HPDE6-E6E7 (cell line): ENCODE measurements at regions not wholly inside any gene's neighbourhood (a gene's known extent, or its start where the extent isn't known, plus 50 kb on each side); places are given as distances from the start of the nearest gene placed in this dataset.
A peak's percentile ranks its signal among the peaks of the same experiment; 100 is the strongest.

Source experiments
- DNase-seq: peaks from one replicate; pipeline ENCODE4 v3.0.0; 2011; ENCODE audit warnings: missing footprints; ENCODE audit errors: extremely low spot score

DNA sequence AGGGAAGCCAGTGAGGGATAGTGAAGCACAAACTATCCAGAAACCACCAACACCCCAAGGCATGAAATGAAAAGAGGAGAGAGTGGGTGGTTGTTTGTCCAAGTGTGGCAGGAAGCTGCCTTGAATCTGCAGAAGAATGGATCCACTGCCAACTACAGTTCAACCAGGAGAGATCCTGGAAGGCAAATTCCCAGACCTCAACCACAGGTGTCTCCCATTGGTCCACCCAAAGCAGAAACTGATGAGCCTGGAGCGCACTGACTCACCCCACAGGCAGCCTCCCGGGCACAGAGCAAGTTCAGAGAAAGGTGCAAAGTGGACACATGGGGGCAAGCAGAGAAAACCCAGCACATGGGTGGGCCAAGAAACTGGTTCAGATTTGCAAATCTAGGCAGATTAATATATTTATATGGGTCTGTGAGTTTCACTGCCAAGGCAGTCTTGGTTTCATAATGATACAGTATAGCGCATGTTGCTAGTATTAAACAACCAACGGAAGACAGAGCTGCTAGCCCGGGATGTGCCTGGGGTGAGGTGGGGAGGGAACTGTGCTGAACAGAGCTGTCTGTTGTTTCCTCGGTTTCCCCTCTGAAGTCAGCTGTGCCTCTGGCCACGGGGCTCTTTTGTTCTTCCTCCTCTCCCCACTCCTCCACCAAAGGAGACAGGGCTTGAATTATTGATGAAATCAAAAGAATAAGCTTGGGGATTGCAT lies 416.2 kb upstream of the CCDC196 start:
- DNase-seq: no peak

DNA sequence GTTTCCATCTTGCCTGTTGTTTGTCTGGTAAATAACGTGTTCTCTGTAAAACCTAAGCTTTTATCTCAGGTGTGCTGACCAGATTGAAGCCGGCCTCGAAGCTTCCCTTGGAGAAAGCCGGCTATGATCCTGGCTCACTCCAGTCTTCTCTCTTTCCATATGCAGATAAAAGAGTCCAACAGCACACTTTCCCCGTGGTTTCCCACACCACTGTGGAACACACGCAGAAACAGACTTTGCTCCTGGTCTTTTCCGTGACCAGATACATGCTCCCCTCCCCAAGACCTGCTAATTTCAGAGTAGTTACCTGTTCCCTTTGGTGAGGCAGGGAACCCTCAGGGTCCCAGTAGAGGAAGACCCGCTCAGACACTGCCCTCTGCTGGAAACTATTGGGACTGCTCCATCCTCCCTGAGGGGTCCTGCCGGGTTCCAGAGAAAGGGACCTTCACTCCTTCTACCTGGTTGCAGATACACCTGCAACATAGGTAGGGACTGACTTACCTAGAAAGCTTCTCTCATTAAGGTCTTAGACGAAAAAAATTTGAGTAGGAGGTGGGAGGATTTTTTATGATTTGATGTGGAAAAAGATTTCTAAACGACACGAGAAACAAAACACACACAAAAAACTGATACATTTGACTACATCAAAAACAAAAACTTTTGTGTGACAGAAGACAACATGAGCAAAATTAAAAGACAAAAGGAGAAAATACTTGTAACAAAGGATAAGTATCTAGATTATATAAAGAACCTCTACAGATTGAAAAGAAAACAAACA lies 415.4 kb upstream of the CCDC196 start:
- peak; percentile 34 for DNase-seq

DNA sequence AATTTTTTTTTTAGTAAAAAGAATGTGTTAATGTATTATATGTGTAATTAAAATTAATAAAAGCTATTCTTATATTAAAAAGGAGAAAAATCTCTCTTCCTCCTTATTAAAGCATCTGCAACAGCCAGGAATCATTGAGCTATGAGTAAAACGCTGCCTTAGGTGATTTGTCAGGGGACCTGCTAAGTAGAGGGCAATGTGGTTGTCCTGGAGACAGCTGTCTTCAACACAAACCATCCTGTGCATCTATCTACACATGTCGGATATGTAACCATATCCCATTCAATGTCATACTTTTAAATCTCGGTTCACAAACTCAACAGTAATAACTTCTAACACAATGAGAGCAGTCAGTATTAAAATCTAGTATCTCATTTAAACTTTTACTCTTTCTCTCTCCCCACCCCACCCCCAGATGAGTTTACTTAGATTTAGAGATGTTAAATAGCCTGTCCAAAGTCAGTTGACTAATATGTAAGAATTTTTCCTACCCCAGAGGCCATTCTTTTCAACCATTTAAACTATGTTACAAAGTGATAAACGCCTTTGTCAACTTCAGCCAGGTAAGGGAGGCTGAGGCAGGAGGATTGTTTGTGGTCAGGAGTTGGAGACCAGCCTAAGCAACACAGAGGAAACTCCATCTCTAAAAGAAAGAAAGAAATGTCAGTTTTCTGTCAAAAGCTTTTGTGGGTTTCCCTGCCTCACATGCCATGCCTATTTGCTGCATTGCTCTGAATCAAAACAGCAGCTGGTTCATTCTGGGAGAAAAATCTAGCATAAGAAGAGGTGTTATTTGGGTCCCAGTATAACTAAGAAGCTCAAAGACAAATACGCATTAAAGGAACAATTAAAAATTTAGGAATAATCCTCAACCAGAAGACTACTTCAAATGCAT lies 413.7 kb upstream of the CCDC196 start:
- DNase-seq: no peak

DNA sequence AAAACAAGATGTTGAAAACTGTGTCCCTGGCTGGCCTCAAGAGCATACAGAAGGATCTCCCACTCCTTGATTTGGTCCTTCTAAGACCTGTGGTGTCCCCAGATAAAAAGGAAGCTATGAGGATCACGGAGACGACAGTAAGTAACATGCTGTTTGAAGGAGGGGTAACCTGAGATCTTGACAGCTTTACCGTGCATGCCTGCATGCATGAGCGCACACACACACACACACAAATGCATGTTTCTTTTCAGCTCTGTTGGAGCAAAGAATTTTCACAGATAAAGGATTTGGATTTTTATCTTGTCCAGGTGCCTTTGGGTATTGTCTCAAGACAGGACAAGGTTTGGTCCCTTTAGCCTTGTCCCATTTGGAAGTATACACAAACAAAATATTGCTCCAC lies 411.6 kb upstream of the CCDC196 start:
- no peak for DNase-seq

DNA sequence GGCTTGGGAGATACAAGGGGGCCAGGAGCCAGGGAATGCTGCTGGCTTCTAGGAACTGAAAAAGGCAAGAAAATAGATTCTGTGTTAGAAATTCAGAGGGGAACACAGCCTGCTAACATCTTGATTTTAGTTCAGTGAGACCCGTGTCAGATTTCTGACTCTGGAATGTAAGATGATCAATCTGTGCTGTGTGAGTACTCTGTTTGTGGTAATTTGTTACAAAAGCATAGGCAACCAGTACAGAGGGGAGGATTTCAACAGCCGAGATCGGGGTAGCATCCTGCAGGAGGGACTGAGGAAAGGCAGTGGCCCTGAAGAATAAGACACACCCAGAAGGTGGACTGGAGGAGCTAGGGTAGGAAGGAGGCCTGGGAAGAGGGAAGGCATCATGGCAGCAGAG lies 410.0 kb upstream of the CCDC196 start:
- DNase-seq: no peak

DNA sequence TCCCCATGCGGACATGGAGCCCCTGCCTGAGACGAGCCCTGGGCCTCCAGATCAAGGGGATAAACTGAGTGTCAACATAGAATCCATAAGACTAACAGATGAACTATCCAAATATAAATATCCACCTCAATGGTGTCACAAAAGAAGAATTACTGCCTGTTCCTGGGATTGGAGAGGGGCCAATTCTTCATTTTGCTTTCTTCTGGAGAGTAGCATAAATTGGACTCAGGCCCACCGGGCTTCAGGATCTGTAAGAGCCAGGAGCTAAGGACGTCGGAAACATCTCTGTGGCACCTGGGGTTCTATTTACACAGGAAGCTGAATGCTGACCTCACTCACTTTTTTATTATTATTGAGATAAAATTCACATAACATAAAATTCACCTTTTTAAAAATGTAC lies 408.2 kb upstream of the CCDC196 start:
- DNase-seq: no peak

DNA sequence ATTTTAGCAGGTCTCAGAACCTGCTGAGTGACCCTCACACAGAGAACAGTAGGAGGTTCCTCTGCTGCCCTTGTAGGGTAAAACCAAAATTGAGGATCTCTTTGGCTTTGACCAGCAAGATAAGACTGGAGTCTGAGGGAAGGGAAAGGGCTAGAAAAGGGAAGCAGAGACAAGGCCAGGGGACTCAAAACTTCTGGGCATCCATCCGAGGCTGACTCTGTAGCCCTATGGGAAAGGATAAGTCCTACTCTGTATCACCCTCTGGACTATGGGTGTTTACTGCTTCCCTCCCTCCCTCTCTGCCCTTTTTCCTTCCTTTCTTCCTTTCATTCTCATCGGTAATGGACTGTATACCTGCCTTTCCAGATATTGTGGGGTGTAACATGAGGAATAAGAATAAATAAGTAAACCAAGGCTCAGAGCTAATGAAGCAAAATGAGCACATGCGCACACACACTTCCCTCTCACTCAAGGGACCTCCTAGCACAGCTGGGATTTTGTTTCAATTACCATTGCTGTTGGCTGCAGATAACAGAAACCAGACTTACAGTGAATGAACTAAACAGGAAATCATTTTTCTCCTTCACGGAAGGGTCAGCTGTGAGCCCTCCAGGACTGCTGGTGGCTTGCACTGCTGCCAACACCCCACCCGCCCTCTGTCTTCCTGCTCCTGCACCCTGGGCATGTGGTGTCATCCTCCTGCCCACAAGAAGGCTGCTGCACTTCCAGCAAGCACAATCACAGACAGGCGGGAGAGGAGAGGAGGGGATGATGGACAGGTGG lies 404.4 kb upstream of the CCDC196 start:
- DNase-seq: no peak

DNA sequence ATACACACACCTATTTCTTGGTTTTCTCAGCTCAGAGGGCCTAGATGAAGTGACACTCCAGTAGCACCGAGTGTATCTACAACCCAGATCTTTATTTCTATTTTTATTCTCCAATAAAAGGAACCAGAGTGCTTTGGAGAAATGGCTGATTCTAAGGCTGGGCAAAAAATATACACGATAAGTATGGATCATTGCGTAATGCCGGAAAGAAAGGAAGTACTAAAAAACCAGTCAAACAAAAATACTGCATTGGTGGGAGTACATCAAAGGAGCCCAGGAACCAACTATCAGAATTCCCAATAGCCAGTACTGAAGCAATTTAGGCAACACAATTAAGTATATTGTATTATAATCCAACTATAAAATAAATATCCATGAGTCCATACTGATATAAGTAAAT lies 400.9 kb upstream of the CCDC196 start:
- no peak for DNase-seq

DNA sequence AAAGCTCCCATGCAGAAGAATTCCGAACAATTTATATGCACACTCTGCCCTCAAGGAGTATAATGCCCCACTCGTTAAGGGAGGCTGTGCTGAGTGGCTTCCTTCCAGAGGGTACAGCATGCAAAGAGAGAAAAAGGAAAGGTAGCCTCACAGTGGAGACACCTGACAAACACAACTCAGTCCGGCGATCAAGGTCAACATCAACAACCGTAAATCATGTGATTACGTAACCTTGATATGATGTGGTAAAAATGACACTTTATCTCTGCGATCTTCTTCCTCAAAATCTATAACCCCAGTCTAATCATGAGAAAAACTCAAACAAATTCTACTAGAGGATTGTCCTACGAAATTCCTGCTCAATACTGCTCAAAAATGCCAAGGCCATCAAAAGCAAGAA lies 400.5 kb upstream of the CCDC196 start:
- no peak for DNase-seq

DNA sequence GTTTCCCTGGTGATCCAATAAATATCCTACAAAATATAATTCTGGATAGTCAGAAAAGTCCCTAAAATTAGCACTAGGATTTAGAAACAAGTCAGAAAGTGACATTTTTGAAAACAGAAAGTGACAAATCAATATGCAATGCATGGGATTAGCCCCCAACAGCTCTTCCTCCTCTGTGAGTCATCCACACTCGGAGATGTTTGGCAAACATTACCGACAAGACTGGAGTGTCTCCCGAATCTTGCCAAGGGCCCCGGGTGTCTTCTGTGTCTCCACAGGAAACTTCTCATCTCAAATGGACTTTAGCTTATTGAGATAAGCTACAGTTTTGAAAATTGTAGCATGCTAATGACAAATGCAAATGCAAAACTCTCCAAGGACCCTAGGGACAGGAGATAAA lies 398.9 kb upstream of the CCDC196 start:
- no peak for DNase-seq

DNA sequence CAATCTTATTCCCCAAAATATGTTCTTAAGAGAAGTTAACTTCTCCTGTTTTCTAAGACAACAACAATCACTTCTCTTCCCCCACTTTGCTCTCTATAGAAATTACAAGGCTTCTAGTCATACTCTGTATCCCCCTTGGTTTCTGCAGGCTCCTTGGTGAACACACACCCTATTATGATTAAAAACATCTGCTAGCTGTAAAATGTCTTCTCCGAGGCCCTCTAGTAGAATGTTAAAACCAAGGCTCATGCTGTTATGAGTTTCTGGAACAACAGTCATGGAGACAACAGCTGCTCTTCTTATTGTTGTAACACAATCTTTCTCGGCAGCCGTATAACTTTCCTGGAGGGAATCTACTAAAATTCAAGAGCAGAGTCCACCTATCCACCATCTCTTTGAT lies 397.5 kb upstream of the CCDC196 start:
- no peak for DNase-seq

DNA sequence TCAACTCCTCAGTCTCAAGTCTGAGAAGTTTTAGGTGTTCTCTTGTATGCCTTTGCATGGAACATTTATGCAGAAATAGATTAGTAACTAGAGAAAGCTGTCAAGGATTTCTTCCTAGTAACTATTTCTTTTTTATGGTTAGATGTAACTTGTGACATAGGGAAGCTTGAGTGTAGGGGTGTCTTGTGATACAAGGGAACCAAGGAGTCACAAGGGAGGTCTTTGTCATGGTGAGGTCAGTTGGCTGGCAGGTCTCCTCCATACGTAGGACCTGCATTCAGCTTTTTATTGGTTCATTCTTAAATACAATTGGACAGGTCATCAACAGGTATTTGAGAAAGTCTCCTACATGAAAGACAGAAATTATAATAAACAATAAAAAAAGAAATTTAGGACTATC lies 394.0 kb upstream of the CCDC196 start:
- no peak for DNase-seq

DNA sequence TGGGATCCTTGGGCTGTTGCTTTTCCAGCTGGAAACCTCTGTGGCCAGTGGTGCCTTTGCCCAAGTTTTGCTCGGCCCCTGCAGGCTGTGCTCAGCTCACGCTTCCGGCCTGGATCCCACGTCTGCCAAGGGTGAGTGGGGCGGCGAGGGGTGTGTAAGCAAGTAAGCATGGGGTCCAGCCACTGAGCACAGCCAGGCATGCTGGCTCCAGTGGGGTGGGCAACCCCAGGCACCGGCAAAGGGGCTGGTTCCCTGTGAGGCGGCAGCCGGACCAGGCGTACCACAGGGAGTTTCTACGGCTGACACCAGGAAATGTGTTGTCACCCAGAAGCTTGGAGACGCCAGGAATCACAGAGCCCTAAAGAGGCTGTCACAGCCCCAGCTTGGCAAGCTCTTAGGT lies 393.4 kb upstream of the CCDC196 start:
- DNase-seq: no peak

DNA sequence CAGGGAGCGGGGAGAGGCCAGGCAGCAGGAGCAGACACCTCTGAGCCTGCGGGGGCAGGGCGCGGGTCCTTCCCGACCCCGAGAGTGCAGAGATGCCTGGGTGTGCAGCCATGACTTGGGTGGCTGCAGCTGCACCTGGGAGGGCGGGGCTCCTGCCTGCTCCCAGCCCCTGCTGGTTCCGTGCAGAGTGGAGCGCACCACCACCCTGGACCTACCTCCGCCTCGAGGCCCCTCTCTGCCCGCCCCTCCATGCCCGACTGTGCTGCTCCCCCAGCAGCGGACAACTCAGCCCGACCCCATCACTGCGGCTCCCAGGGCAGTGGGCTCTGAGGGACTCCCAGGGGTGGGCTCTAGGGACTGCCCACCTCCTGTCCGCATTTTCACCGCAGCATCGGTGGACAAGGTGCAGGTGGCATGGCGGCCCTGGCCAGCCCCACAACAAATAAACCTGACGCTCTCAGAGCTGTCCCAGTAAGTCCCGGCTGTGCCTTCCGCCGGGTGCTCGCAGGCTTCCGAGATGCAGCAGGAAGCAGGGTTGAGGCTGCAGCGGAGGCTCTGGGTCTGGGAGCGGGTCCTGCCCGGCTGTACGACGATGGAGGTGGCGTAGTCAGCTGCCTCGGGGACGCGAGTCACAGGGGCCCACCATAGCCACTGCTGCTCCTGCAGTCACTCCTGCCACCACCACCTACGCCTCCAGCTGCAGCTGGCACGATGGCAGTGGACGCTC lies 392.0 kb upstream of the CCDC196 start:
- no peak for DNase-seq

DNA sequence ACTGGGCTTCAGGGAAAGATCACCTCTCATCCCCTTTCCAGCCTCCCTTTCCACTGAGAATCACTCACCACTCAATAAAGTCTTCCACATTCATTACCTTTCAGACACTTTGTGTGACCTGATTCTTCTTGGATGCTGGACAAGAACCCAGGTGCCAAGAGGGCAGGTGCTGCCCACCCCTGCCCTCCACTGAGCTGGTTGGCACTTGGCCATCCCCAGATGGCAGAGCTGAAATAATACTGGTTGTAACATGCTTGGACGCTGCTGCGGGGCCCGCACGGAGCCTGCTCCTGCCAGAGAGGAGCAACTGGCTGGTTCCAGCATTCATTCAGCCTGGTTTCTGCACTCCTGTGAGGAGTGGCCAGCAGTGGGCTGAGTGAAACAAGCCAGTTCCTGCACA lies 386.7 kb upstream of the CCDC196 start:
- DNase-seq: no peak

DNA sequence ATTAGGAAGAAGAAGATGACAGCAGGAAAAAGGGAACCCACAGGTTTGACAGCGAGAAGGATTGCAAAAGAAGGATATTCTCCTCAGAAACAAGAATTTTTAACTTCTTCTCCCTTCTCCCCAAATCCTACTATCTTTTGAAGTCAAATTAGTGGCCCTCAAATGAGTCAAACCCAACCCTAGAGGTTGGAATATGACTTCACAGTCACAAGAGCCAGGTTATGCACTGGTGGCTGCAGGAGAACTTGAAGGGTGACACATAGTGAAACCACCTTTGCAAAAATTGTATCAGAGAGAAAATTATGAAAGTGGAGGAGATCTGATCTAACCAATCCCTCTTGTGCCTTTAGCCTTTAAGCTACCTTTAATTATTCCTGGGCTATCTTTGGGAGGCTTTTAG lies 386.2 kb upstream of the CCDC196 start:
- DNase-seq: no peak

DNA sequence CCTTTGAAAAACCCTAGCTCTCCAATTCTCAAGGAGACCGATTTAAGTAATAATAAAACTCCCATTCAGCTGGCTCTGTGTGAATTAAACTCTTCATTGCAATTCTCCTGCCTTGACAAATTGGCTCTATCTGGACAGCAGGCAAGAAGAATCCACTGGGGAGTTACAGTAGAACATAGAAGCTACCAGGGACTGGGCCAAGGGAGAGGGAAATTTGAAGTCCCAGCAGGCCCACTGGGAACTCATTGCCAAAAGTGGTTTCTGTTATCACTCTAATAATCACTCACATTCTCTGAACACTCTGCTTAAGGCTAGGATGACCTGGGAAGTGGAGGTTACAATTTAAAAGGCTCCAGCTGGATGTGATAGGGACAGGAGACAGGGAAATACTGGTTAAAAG lies 384.5 kb upstream of the CCDC196 start:
- DNase-seq: no peak

DNA sequence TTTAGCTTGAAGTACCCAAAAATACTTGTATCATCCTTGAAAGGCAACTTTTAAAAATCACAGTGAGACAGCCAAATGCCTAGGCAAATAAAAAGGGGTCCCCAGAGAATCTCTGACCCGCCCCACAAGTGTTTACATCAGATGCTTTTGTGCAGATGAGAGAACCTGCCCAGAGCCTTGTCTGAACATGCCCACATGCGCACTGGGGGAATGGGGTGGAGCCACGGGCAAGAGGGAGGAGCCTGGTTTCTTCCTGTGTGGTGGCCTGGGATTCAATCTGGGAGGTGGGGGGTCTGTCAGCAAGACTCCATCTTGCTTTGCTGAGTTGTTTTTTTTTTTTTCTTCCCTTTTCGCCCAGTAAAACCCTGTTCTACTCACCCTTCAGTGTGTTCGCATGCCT lies 381.7 kb upstream of the CCDC196 start:
- DNase-seq: no peak

DNA sequence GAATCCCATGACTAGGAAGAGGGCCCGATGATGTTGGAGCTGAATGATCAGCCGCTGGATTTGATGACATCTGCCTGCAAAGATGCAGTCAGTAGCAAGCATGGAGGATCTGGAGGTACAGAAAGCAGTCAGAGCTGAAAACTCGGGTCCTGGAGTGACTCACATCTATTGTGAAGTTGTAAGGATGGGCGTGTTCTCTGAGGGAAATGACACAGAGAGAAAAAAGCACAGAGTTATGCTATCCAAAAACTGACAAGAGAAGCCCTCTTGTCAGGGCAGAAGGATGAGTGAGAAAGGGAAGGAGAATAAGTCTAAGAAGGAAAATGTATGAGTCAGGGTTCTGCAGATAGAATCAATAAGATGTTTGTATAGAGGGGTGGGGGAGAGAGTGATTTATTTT lies 380.4 kb upstream of the CCDC196 start:
- peak; percentile 33 for DNase-seq

DNA sequence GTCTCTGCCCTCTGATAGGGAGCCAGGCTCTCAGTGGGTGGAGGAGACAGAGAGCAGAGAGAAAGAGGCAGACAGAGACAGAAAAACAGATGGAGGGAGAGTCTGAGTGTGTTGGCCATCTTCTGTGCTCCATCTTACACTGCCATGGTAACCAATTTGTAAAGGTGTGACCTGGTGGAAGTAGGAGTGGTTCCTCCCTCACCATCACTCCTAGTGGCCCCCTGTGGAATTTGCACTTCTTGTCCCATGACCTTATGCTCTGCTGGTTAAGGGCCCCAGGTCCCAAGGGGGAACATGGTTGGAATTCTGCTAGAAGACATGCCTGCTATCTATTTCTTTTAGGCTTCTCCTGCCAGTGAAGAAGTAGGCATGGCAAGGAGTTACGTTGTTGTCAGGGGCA lies 376.7 kb upstream of the CCDC196 start:
- DNase-seq: no peak

DNA sequence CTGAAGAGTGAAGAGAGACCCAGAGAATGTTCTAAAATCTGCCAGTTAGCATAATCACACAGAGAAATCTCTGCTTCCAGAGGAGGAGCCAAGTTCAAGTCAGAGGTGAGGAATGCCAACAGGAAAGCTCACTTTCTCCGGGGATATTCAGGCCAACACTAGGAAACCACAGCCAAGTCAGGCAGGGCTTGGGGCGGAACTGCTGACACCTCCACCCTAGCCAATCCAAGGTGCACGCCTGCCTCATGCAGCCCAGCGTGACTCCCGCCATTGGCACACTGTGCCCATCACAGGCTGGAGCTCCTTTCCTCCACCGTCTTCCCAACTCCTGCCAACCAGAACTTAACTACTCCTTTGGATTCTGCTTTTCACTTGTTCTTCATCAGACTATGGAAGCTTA lies 374.3 kb upstream of the CCDC196 start:
- DNase-seq: no peak
